Keratinocyte (primary cell): ENCODE measurements at regions not wholly inside any gene's neighbourhood (a gene's known extent, or its start where the extent isn't known, plus 50 kb on each side); places are given as distances from the start of the nearest gene placed in this dataset.
"Not testable (repeated sequence)": the region's sequence is repeated elsewhere in the genome, so short reads cannot be mapped to it uniquely, and the experiment has no call there.

Source experiments
- EZH2 ChIP-seq: IDR thresholded peaks from one replicate; pipeline ENCODE4 v1.6.1; 2012; ENCODE audit warnings: inconsistent platforms, mild to moderate bottlenecking, low read length, moderate library complexity
- TF ChIP-seq, protein P1 (sequence below), 3 experiments: IDR thresholded peaks in 1 of 3; conservative IDR thresholded peaks in 1 of 3; optimal IDR thresholded peaks in 1 of 3; 2 replicates in 2 of 3; 3 replicates in 1 of 3; pipeline versions ENCODE3 to v1.5.1; 2011; ENCODE audit warnings: low read length in 3 of 3, mild to moderate bottlenecking in 3 of 3, moderate library complexity in 2 of 3, control low read depth in 1 of 3, inconsistent platforms in 1 of 3; ENCODE audit not compliant: insufficient read depth in 2 of 3; ENCODE audit errors: extremely low read depth in 1 of 3

- TF ChIP-seq, protein P1, sequence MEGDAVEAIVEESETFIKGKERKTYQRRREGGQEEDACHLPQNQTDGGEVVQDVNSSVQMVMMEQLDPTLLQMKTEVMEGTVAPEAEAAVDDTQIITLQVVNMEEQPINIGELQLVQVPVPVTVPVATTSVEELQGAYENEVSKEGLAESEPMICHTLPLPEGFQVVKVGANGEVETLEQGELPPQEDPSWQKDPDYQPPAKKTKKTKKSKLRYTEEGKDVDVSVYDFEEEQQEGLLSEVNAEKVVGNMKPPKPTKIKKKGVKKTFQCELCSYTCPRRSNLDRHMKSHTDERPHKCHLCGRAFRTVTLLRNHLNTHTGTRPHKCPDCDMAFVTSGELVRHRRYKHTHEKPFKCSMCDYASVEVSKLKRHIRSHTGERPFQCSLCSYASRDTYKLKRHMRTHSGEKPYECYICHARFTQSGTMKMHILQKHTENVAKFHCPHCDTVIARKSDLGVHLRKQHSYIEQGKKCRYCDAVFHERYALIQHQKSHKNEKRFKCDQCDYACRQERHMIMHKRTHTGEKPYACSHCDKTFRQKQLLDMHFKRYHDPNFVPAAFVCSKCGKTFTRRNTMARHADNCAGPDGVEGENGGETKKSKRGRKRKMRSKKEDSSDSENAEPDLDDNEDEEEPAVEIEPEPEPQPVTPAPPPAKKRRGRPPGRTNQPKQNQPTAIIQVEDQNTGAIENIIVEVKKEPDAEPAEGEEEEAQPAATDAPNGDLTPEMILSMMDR (optimal IDR thresholded peaks at IDR 0.05 in 1 of 3, IDR thresholded peaks at IDR 0.05 in 1 of 3, conservative IDR thresholded peaks at IDR 0.05 in 1 of 3; ENCODE audit: extremely low read depth in 1 of 3, insufficient read depth in 2 of 3, low read length in 3 of 3) = not testable (repeated sequence)
- not testable (repeated sequence) for TF ChIP-seq EZH2
Measured at GRCh38 chr13:59441068-59441467, 722.7 kb downstream of the DIAPH3 start.
